ENCODE measurements at regions not wholly inside any gene's neighbourhood (a gene's known extent, or its start where the extent isn't known, plus 50 kb on each side); places are given as distances from the start of the nearest gene placed in this dataset.
"Not testable (repeated sequence)": the region's sequence is repeated elsewhere in the genome, so short reads cannot be mapped to it uniquely, and the experiment has no call there.

- ATAC-seq (no peak), DNase-seq (ENCODE audit: low spot score) (no peak)
- intact Hi-C loops (cut with DNase I), result no loop called here
Measured at GRCh38 chr6:99789767-99790166, 183.1 kb downstream of the PRDM13 start.

DNA sequence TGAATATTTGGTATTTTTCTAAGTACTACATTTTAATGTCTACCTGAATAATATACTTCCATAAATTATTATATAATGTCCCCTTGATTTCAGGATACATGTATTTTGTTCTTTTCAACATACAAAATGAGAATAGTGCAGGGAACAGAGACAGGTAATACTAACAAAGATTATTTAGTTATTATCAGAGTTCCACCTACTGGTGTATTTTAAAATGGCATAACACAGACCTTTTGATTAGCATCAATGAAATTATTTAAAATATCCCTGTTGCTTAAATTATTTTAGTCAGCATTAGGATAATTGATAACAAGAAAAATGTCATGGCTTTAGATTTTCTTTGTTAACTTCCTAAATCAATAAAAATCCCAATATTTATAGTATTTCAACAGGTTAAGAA lies 184.0 kb downstream of the PRDM13 start:
- intact Hi-C loops (cut with DNase I), result no loop called here
- ATAC-seq, result no peak

GRCh38 chr6:99801805-99802204 lies 192.2 kb downstream of the MCHR2 start:
- intact Hi-C loops (cut with DNase I), result no loop called here
- ATAC-seq (no peak), DNase-seq (ENCODE audit: low spot score) (no peak)

More for the DNA sequence above, 184.0 kb downstream of the PRDM13 start:
- no peak for DNase-seq (ENCODE audit: low spot score)

DNA sequence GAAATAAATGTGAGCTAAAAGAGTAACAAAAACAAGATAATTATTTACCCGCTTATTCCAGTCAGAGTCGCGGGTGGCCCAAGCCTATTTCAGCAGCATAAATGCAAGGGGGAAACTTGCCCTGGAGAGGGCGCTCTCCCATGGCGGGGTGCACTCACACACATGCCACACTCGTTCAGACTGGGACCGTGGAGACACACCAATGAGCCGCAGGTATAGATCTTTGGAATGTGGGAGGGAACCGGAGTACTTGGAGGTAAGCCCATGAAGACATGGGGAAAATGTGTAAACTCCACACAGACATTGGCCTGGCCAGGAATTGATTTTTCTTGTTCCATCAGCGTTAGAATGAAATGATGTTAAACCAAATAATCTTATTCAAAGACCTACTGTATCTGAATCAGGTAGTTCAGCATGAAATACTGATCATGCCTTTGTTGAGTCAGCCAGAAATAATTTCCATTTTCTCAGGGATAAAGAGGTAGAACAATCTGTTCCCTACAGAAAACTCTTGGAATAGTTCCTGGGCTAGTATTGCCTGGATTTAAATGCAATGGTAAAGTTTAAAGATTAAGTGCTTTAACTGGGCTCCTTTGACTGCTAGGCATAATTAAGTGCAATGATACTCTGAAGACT lies 191.5 kb downstream of the MCHR2 start:
- ATAC-seq (no peak), DNase-seq (ENCODE audit: low spot score) (no peak)
- intact Hi-C loops (cut with DNase I), result no loop called here

DNA sequence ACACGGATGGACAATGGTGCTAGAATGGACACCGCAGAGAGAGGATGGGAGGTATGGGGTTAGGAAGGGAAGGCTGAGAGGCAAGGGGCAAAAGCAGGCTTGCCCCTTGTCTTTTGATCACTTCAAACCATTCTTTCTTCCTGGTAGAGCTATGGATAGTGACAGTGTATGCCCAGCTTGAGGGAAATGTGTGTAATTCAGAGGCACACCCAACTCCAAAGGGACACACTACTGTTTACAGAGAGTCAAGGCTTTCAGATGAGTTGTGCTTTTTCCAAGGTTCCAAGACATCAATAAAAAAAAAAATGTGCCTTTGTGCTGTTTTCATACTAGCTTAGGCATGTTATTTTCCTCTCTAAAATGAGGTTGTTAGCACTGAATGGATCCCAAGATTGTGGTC lies 185.0 kb downstream of the MCHR2 start:
- DNase-seq (ENCODE audit: low spot score) (no peak), ATAC-seq (no peak)
- intact Hi-C loops (cut with DNase I), result no loop called here

DNA sequence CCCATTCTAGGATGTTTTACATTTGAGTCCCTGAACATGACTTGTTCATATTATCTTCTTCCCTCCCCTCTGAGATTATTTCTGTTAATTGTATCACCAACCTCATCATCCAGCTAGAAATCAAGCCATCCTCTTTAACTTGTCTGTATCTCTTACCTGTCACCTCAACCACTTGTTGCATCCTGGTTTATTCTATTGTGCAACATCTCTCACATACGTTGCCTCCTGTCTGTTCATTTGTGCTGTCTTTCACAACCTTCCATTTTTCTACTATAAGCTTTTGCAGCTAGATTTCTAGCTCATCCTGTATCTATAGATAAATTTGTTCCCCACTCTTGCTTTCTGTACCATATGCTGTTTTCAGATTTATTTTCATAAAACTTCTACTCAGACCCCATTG lies 183.7 kb downstream of the MCHR2 start:
- ATAC-seq (no peak), DNase-seq (ENCODE audit: low spot score) (no peak)
- intact Hi-C loops (cut with DNase I), result no loop called here

DNA sequence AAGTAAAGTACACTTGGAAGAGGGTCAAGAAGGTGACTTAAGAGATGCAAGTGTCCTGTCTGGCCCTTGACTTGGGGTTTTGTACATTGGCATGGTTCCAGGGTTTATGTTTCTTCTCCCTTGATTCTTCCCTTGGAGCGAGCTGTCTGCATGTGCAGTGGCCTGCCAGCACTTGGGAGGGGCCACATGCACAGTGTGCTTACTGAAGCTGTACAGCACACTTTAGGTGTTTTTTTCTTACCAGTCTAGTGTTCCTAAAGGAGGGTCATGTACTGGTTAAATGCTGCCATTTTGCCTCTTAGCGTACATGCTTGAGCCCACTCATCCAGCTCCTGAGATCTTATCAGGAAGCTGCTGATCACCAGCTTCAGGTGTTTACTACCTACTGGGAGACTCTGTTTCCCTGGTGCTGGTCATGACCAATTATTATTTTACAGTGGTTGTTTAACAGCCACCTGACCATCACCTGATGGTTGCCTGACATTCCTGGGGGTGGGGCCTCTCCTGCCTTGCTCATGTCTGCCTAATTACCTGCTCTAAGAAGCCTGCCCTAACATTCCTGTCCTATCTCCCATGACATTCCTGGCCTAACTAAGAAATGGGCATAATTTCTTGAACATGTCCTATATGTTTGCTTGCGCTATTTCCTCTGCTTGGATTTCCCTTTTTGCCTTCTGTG lies 182.9 kb downstream of the MCHR2 start:
- no peak for ATAC-seq
- intact Hi-C loops (cut with DNase I), result no loop called here

GRCh38 chr6:99811636-99812035 lies 182.4 kb downstream of the MCHR2 start:
- no peak for DNase-seq (ENCODE audit: low spot score)
- no peak for ATAC-seq
- intact Hi-C loops (cut with DNase I), result no loop called here

More for the DNA sequence above, 182.9 kb downstream of the MCHR2 start:
- DNase-seq (ENCODE audit: low spot score), result no peak

GRCh38 chr6:99813565-99813964 lies 180.5 kb downstream of the MCHR2 start:
- intact Hi-C loops (cut with DNase I), result no loop called here

DNA sequence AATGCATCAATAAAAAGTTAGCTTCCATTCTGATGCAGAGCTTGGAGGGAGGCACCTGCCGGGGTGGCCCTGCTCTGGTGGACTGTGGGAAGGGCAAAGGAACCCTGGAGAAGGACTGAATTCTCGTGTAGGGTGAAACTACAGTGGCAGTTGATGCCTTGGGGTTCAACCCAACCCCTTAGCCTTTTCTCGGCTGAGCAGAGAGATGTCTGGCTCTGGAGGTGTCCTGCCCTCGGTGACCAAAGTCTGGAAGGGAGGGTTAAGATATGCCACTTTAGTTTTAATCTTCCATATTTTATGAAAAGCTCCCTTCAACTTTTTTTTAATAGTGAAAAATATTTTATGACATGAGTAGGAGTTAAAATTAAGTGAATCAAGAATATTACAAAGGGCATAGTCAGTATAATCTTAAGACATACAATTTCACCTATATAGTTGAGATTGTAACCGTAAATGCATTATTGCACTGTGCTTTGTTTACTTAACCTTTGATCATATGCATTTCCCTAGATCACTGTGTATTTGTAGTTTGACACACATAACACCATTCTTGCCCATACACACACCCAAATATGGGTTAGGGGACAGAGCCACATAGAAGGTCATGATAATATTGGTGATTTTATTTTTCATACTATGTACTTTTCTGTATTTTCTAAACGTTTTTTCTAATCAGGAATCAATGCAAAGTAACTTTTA lies 179.6 kb downstream of the MCHR2 start:
- intact Hi-C loops (cut with DNase I), result no loop called here
- DNase-seq (ENCODE audit: low spot score), result no peak
- ATAC-seq, result no peak

More at GRCh38 chr6:99813565-99813964, 180.5 kb downstream of the MCHR2 start:
- no peak for ATAC-seq
- no peak for DNase-seq (ENCODE audit: low spot score)

DNA sequence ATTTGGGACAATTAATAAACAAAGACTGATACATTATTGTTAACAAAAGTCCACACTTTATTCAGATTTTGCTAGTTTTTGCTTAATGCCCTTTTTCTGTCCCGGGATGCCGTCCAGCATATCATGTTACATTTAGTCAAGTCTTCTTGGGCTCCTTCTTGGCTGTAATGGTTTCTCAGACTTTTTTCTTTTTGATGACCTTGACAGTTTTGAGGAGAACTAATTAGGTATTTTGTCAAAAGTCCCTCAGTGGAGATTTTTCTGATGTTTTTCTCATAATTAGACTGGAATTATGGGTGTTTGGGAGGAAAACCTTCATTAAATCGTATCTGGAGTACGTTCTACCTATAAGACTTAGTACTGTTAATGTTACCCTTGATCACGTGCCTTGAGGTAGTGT lies 177.2 kb downstream of the MCHR2 start:
- ATAC-seq, result no peak
- intact Hi-C loops (cut with DNase I), result no loop called here

DNA sequence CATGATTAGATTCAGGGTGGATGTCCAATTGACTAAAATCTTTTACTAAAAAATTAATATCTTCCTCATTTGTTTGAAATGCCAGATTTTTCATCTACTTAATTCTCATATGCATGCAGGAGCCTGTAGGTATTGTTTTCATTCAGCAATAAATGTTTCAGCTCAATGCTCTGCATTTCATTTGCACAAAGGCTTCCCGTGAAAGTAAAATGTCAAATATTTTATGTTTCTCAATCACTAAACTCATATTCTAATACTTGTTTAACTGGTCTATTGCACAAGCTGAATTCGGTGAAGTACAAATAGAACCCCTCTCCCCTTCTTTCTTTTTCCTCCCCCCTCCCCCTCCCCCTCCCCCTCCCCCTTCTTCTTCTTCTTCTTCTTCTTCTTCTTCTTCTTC lies 175.9 kb downstream of the MCHR2 start:
- ATAC-seq, result no peak
- intact Hi-C loops (cut with DNase I), result no loop called here
- no peak for DNase-seq (ENCODE audit: low spot score)

More for the DNA sequence above, 177.2 kb downstream of the MCHR2 start:
- no peak for DNase-seq (ENCODE audit: low spot score)

GRCh38 chr6:99819853-99820252 lies 174.2 kb downstream of the MCHR2 start:
- intact Hi-C loops (cut with DNase I), result no loop called here
- DNase-seq (ENCODE audit: low spot score) (no peak), ATAC-seq (no peak)

DNA sequence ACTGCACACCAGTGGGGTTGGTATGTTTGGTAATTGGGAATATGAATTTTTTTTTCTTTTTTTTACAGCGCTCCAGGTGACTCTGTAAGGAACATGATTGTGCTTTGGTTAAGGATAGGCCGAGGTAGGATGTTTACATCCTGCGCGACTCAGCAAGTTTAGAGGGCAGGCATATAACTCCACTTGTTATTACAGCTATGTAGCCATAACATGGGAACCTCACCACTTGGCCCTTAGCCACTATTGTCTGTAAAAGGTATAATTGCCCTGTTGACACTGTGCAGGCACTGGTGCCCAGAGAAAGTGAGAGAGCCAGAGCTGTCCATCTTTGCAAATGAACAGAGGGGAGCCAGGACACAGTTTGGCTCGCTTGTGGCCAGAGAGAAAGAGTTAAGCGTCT lies 172.9 kb downstream of the MCHR2 start:
- ATAC-seq (no peak), DNase-seq (ENCODE audit: low spot score) (no peak)
- intact Hi-C loops (cut with DNase I), result no loop called here

GRCh38 chr6:99822741-99823512 lies 171.1 kb downstream of the MCHR2 start:
- no peak for DNase-seq (ENCODE audit: low spot score)
- intact Hi-C loops (cut with DNase I), result no loop called here
- no peak for ATAC-seq

- ATAC-seq; DNase-seq (ENCODE audit: low spot score); intact Hi-C loops (cut with DNase I): not testable (repeated sequence)
Measured at GRCh38 chr6:99823513-99824235, 170.3 kb downstream of the MCHR2 start.

DNA sequence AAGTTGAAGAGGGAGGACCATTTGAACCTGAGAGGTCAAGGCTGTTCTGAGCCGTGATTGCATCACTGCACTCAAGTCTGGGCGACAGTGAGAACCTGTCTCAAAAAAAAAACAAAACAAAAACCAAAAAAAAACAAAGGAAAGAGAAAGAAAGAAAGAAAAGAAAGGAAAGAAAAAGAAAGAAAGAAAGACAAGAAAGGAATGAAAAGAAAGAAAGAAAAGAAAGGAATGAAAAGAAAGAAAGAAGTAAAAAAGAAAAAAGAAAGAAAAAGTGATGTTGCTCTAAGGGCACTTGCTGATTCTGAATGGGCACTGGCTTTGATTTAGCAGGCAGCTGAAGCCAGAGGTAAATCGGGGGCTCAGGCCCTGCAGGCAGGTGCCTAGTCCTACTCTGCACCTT lies 161.0 kb downstream of the MCHR2 start:
- DNase-seq (ENCODE audit: low spot score) (no peak), ATAC-seq (no peak)
- intact Hi-C loops (cut with DNase I), result no loop called here

- ATAC-seq (no peak), DNase-seq (ENCODE audit: low spot score) (no peak)
- intact Hi-C loops (cut with DNase I), result no loop called here
Measured at GRCh38 chr6:99836471-99836870, 157.6 kb downstream of the MCHR2 start.

- intact Hi-C loops (cut with DNase I), result no loop called here
- ATAC-seq (no peak), DNase-seq (ENCODE audit: low spot score) (no peak)
Measured at GRCh38 chr6:99838607-99839006, 155.4 kb downstream of the MCHR2 start.

Data from sciatic nerve (tissue), 2 donors.